ENCODE measurements at regions not wholly inside any gene's neighbourhood (a gene's known extent, or its start where the extent isn't known, plus 50 kb on each side); places are given as distances from the start of the nearest gene placed in this dataset.

GRCh38 chr5:117209479-117209878 lies 634.9 kb upstream of the SEMA6A start:
- DNase-seq (ENCODE audit: low read depth): no peak

- DNase-seq (ENCODE audit: low read depth): no peak
Observed at GRCh38 chr5:117207088-117207668, 632.6 kb upstream of the SEMA6A start.

- DNase-seq (ENCODE audit: low read depth): no peak
Observed at GRCh38 chr5:117205894-117206293, 631.3 kb upstream of the SEMA6A start.

- no peak for DNase-seq (ENCODE audit: low read depth)
Observed at GRCh38 chr5:117204926-117205869, 630.6 kb upstream of the SEMA6A start.

GRCh38 chr5:117204404-117204803 lies 629.8 kb upstream of the SEMA6A start:
- DNase-seq (ENCODE audit: low read depth): no peak

GRCh38 chr5:117203584-117203983 lies 629.0 kb upstream of the SEMA6A start:
- DNase-seq (ENCODE audit: low read depth): no peak

- DNase-seq (ENCODE audit: low read depth): no peak
Observed at GRCh38 chr5:117201001-117201400, 626.4 kb upstream of the SEMA6A start.

- no peak for DNase-seq (ENCODE audit: low read depth)
Observed at GRCh38 chr5:117195076-117195475, 620.5 kb upstream of the SEMA6A start.

- DNase-seq (ENCODE audit: low read depth): no peak
Observed at GRCh38 chr5:117191251-117191650, 616.6 kb upstream of the SEMA6A start.

GRCh38 chr5:117189784-117190183 lies 615.2 kb upstream of the SEMA6A start:
- no peak for DNase-seq (ENCODE audit: low read depth)

GRCh38 chr5:117188211-117188610 lies 613.6 kb upstream of the SEMA6A start:
- no peak for DNase-seq (ENCODE audit: low read depth)

GRCh38 chr5:117186751-117187150 lies 612.1 kb upstream of the SEMA6A start:
- no peak for DNase-seq (ENCODE audit: low read depth)

- DNase-seq (ENCODE audit: low read depth): no peak
Observed at GRCh38 chr5:117183326-117183725, 608.7 kb upstream of the SEMA6A start.

- no peak for DNase-seq (ENCODE audit: low read depth)
Observed at GRCh38 chr5:117182104-117182503, 607.5 kb upstream of the SEMA6A start.

GRCh38 chr5:117177302-117177701 lies 602.7 kb upstream of the SEMA6A start:
- no peak for DNase-seq (ENCODE audit: low read depth)

GRCh38 chr5:117165068-117165467 lies 590.4 kb upstream of the SEMA6A start:
- DNase-seq (ENCODE audit: low read depth): no peak

- DNase-seq (ENCODE audit: low read depth): no peak
Observed at GRCh38 chr5:117161718-117162335, 587.2 kb upstream of the SEMA6A start.

GRCh38 chr5:117160391-117160790 lies 585.8 kb upstream of the SEMA6A start:
- DNase-seq (ENCODE audit: low read depth): no peak

- no peak for DNase-seq (ENCODE audit: low read depth)
Observed at GRCh38 chr5:117149312-117149711, 574.7 kb upstream of the SEMA6A start.

- DNase-seq (ENCODE audit: low read depth): no peak
Observed at GRCh38 chr5:117144086-117144485, 569.5 kb upstream of the SEMA6A start.

GRCh38 chr5:117143406-117143805 lies 568.8 kb upstream of the SEMA6A start:
- DNase-seq (ENCODE audit: low read depth): no peak

- DNase-seq (ENCODE audit: low read depth): no peak
Observed at GRCh38 chr5:117138523-117138922, 563.9 kb upstream of the SEMA6A start.

GRCh38 chr5:117135851-117136250 lies 561.2 kb upstream of the SEMA6A start:
- DNase-seq (ENCODE audit: low read depth): no peak
